ENCODE measurements at regions not wholly inside any gene's neighbourhood (a gene's known extent, or its start where the extent isn't known, plus 50 kb on each side); places are given as distances from the start of the nearest gene placed in this dataset.

- no peak overlapping the region for H3K4me3 ChIP-seq (ENCODE audit: low read depth, low read length)
- ChIA-PET POLR2A (no interaction called here), CTCF (interaction anchor here (0.9 kb wide), 1 partner anchor 18 kb away, joined by 3 read pairs; no protein-coding TSS in a partner anchor)
- H3K36me3 ChIP-seq (ENCODE audit: control insufficient read depth, insufficient read depth, low read length), result no peaks in the 10 kb centered on the region
- no peaks in the 10 kb centered on the region for H3K27me3 ChIP-seq (ENCODE audit: control insufficient read depth, insufficient read depth, low read length)
- TF ChIP-seq CTCF (IDR thresholded peaks at IDR 0.05; ENCODE audit: insufficient read depth, low read depth, low read length), result no peak
- no peak for DNase-seq (ENCODE audit: low read depth)
Measured at GRCh38 chr2:198327526-198327925, 523.1 kb downstream of the PLCL1 start.

GRCh38 chr2:198326431-198326830 lies 522.0 kb downstream of the PLCL1 start:
- no peak for DNase-seq (ENCODE audit: low read depth)
- POLR2A ChIA-PET, result no interaction called here
- TF ChIP-seq CTCF (IDR thresholded peaks at IDR 0.05; ENCODE audit: insufficient read depth, low read depth, low read length), result no peak
- no peaks in the 10 kb centered on the region; the same call in 1 of the 2 replicates for H3K27me3 ChIP-seq (ENCODE audit: control insufficient read depth, insufficient read depth, low read length)
- CTCF ChIA-PET, result interaction anchor here (0.7 kb wide), 1 partner anchor 29 kb away, joined by 3 read pairs; no protein-coding TSS in a partner anchor
- no peak overlapping the region for H3K4me3 ChIP-seq (ENCODE audit: low read depth, low read length)
- no peaks in the 10 kb centered on the region for H3K36me3 ChIP-seq (ENCODE audit: control insufficient read depth, insufficient read depth, low read length)

GRCh38 chr2:198325359-198325758 lies 521.0 kb downstream of the PLCL1 start:
- ChIA-PET POLR2A (no interaction called here), CTCF (no interaction called here)
- H3K27me3 ChIP-seq (ENCODE audit: control insufficient read depth, insufficient read depth, low read length), result no peaks in the 10 kb centered on the region; the same call in 1 of the 2 replicates
- no peak for DNase-seq (ENCODE audit: low read depth)
- H3K4me3 ChIP-seq (ENCODE audit: low read depth, low read length), result no peak overlapping the region
- no peaks in the 10 kb centered on the region for H3K36me3 ChIP-seq (ENCODE audit: control insufficient read depth, insufficient read depth, low read length)
- no peak for TF ChIP-seq CTCF (IDR thresholded peaks at IDR 0.05; ENCODE audit: insufficient read depth, low read depth, low read length)

GRCh38 chr2:198324071-198324470 lies 519.7 kb downstream of the PLCL1 start:
- H3K36me3 ChIP-seq (ENCODE audit: control insufficient read depth, insufficient read depth, low read length), result no peaks in the 10 kb centered on the region
- no peak for DNase-seq (ENCODE audit: low read depth)
- CTCF ChIA-PET, result interaction anchor here (2.5 kb wide), 1 partner anchor 10 kb away, joined by 14 read pairs; no protein-coding TSS in a partner anchor
- no peak overlapping the region for H3K4me3 ChIP-seq (ENCODE audit: low read depth, low read length)
- H3K27me3 ChIP-seq (ENCODE audit: control insufficient read depth, insufficient read depth, low read length), result no peaks in the 10 kb centered on the region; the same call in 1 of the 2 replicates
- POLR2A ChIA-PET, result no interaction called here
- TF ChIP-seq CTCF (IDR thresholded peaks at IDR 0.05; ENCODE audit: insufficient read depth, low read depth, low read length), result no peak

- no peak for DNase-seq (ENCODE audit: low read depth)
- CTCF ChIA-PET, result interaction anchor here (1.0 to 2.5 kb wide), 4 partner anchors 8 to 1161 kb away, joined by 3 to 14 read pairs (median 4); no protein-coding TSS in a partner anchor
- H3K27me3 ChIP-seq (ENCODE audit: control insufficient read depth, insufficient read depth, low read length), result no peaks in the 10 kb centered on the region; the same call in 1 of the 2 replicates
- H3K36me3 ChIP-seq (ENCODE audit: control insufficient read depth, insufficient read depth, low read length), result no peaks in the 10 kb centered on the region
- POLR2A ChIA-PET, result no interaction called here
- no peak overlapping the region for H3K4me3 ChIP-seq (ENCODE audit: low read depth, low read length)
- 0 out of 2 replicates have a peak, but pooled peaks have one; percentile 22 for TF ChIP-seq CTCF (IDR thresholded peaks at IDR 0.05; ENCODE audit: insufficient read depth, low read depth, low read length)
Measured at GRCh38 chr2:198322275-198322674, 517.9 kb downstream of the PLCL1 start.
